NCI-H460 (cell line): ENCODE measurements at regions not wholly inside any gene's neighbourhood (a gene's known extent, or its start where the extent isn't known, plus 50 kb on each side); places are given as distances from the start of the nearest gene placed in this dataset.

Experiments used
- DNase-seq: peaks from one replicate; pipeline ENCODE4 v3.0.0-alpha.2; 2016; ENCODE audit warnings: low read depth; ENCODE audit errors: extremely low read depth

- DNase-seq = no peak
These were observed 107.5 kb downstream of the CYSLTR2 start for GRCh38 chr13:48761256-48761655.

GRCh38 chr13:48769107-48769704 lies 115.5 kb downstream of the CYSLTR2 start:
- DNase-seq = peak; percentile 84

GRCh38 chr13:48770372-48770771 lies 116.6 kb downstream of the CYSLTR2 start:
- DNase-seq = no peak

GRCh38 chr13:48772908-48773307 lies 119.2 kb downstream of the CYSLTR2 start:
- no peak for DNase-seq

DNA sequence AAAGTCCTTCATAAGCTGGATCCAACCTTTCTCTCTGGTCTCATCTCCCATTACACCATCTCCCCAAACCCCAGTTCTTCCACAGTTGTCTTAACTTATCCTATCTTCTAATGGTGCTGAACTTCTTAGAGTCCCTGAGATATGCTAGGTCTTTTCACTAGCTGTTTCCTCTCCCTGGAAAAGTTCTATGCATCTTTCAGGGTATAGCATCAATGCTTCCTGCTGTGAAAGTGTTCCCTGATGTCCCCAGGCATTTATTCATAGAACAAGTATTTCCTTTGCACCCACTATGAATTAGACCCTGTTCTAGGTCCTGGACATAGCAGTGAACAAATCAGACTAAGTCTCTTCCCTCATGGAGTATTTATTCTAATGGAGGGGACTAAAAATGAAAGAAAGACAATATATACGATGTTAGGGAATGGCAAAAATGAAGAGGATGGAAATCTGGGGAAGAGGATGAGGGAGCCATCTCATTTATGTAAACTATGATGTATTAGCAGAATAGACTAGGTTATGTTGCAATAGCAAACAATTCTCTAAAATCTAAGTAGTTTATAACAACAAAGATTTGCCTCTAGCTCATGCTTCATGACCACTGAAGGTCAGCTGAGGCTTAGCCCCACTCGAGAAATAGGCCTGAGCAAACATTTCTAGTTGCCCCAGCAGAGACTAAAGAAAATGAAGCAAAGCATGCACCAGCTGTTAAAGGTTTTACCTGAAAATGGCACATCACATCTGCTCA lies 120.0 kb downstream of the CYSLTR2 start:
- DNase-seq = no peak

DNA sequence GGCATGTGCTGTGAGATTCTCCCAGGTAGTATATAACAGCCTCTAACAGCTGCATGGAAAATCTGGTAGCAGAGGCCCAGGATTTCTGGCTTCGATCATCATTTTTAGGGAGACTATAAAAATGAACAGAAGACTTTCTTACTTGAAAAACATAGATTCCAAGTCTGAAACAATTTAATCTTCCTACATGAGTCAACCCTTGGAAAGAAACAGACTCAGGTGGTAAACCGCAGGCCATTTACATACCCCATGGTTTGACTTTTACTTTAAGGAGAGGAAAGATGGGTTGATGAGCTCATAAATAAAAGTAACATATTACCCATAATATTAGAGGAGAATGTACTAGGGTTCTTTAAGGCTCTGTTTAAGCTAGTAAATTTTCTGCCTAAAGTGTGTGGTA lies 121.6 kb downstream of the CYSLTR2 start:
- DNase-seq = no peak

GRCh38 chr13:48775804-48776203 lies 122.1 kb downstream of the CYSLTR2 start:
- no peak for DNase-seq

DNA sequence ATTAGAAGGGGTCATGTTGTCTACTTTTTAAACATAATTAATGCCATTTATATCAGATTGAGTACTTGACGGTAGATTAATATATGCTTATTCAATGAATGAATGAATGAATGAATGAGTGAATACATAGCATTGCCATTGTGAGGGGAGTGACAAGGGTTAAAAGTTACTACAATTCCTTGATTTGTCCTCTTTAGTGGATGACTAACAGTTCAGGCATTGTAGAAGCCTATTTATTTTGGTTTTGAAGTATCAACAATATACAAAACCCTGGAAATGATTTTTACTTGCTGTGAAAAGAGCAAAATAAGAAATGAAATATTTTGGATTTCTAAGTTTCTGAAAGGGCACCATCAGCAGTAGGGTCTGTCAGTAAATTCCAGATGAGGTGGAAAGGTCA lies 122.7 kb downstream of the CYSLTR2 start:
- DNase-seq = no peak

GRCh38 chr13:48778610-48779009 lies 124.9 kb downstream of the CYSLTR2 start:
- no peak for DNase-seq

GRCh38 chr13:48780713-48781341 lies 127.1 kb downstream of the CYSLTR2 start:
- DNase-seq = no peak

DNA sequence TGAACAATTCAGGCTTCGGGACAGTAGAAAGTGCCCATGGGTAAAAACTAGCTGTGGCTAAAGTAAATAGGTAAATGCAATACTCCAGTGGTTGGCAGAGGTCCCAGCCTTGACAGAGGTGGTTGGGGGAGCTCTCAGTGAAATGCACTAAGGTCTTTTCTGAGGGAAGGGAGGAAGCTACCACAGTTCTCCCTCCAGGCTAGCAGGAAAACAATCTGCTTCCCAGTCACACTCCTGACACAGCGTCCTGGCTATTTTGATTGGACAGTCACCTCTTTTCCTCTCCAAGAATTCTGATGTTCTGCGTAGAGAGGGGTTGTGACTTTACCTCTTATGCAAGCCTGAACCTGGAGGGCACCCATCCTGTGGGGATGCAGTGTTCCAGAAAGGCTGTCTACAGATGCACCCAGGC lies 128.7 kb downstream of the CYSLTR2 start:
- peak; percentile 42 for DNase-seq

DNA sequence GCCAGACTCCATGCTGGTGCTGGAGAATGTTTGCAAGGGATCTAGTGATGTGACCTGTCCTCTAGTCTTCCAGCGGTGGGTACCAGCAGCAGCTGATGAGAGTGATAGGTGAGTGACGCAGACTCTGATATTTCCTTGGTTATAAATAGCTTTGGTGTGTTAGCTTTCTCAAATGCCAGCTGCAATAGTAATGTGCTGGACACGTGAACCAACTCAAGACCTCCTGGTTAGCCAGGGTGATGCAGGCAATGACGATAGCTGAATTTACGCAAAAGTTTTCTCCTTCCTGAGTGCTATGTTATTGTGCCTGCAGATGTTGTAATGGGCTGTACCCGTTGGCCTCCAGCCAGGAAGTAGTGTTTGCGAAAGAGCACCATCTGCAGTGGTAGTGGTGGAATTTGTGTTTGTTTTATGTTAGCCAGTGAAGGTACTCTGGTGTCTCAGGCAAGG lies 129.5 kb downstream of the CYSLTR2 start:
- DNase-seq = peak; percentile 94

- no peak for DNase-seq
These were observed 130.0 kb downstream of the CYSLTR2 start for GRCh38 chr13:48783695-48784230.

DNA sequence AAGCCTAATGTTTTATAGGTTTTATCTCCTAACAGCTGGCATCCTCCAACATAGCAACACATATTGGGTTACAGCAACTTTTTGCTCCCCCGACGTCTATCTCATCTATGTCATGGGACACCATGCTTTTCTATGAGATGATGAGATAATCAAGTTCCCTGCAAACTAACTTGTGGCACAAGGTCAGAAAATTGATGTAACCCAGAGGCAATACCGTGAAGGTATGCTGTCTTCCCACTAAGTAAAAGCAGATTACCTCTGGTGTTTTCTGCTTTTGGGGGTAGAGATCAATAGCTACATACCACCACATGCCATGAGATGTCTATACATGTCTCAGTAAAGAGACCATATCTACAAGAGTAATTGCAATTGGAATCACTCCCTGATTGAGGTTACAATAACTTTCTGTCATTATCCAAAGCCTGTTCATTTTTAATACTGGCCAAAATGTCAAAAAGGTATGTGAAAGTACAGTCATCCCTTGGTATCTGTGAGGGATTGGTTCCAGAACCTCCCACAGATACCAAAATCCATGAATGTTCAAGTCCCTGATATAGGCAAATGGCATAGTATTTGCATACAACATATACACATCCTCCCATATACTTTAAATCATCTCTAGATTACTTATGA lies 131.3 kb downstream of the CYSLTR2 start:
- DNase-seq = no peak

DNA sequence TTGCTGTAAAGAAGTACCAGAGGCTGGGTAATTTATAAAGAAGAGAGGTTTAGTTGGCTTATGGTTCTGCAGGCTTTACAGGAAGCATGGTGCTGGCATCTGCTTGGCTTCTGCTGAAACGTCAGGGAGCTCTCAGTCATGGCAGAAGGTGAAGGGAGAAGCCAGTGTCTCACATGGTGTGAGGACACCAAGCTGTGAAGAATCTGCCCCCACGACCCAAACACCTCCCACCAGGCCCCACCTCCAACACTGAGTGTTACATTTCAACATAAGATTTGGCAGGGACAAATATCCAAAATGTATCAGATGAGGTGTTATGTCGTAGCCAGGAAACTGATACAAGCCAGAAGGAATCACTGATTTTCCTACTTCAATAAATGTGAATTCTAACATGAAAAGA lies 136.5 kb downstream of the CYSLTR2 start:
- DNase-seq = no peak

DNA sequence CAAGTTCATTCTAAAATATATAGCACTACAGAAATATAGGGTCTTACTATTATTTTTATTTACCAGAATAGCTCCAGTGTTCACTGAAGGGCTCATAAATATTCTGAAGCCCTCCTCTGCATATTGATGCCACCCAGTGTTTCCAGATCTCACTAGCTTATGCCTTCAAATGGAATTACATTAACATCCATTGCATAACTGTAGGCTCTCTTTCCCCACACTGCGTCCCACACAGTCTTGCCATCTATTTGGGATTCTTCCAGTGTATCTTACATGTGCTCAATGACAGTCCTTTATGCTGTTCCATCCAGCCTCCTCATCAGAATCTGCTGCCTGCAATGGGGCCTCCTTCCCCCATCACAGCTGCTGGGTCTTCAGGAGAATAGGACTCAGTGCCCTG lies 137.2 kb downstream of the CYSLTR2 start:
- DNase-seq = no peak

GRCh38 chr13:48797127-48797526 lies 143.4 kb downstream of the CYSLTR2 start:
- no peak for DNase-seq

- DNase-seq = no peak
These were observed 144.0 kb downstream of the CYSLTR2 start for GRCh38 chr13:48797761-48798160.

DNA sequence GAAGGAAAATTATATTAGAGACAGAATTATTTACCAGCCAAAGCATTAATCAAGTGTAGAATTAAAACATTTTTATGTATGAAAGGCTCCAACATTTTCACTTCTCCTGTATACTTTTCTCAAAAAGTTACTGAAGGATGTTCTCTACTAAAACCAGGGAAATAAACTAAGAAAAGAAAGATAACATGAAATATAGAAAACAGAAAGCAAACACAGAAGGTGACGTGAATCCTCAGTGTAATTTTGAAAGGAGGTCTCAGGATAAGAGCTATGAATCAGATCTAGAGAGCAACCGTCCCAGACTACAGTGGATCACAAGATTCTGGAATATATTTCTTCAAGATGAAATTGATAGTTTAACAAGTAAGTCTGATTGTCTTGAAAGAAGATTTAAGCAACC lies 144.5 kb downstream of the CYSLTR2 start:
- no peak for DNase-seq

DNA sequence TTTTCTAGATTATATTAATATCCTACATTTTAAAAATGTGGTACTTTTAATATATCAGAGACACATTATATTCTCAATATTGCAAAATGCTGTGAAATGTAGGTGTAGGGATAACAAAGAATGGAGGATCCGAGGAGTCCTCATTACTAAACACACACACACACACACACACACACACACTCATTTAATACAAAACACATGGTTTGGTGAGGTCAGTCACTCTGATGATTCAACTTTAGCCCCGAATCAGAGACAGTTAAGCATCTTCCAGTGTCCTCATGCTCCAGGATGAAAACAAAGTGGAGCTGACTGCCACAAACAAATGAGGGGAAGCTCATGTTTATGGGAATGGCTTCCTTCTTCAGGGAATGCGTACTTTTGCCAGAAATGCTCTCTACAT lies 147.5 kb downstream of the CYSLTR2 start:
- DNase-seq = no peak
